ENCODE measurements at regions not wholly inside any gene's neighbourhood (a gene's known extent, or its start where the extent isn't known, plus 50 kb on each side); places are given as distances from the start of the nearest gene placed in this dataset.

- in situ Hi-C loops (cut with MboI; ENCODE audit: low pct_unique_long_range_greater_than_20kb, low sequenced_read_pairs) = no loop called here
- no peak for DNase-seq
These were observed 270.7 kb upstream of the TFAP2D start for GRCh38 chr6:50442531-50443040.

- DNase-seq = no peak
- in situ Hi-C loops (cut with MboI; ENCODE audit: low pct_unique_long_range_greater_than_20kb, low sequenced_read_pairs) = no loop called here
These were observed 270.2 kb upstream of the TFAP2D start for GRCh38 chr6:50443144-50443543.

GRCh38 chr6:50449128-50449527 lies 264.2 kb upstream of the TFAP2D start:
- DNase-seq = no peak
- in situ Hi-C loops (cut with MboI; ENCODE audit: low pct_unique_long_range_greater_than_20kb, low sequenced_read_pairs) = no loop called here

- in situ Hi-C loops (cut with MboI; ENCODE audit: low pct_unique_long_range_greater_than_20kb, low sequenced_read_pairs) = no loop called here
- DNase-seq = no peak
These were observed 261.4 kb upstream of the TFAP2D start for GRCh38 chr6:50451826-50452400.

GRCh38 chr6:50455029-50455428 lies 258.3 kb upstream of the TFAP2D start:
- in situ Hi-C loops (cut with MboI; ENCODE audit: low pct_unique_long_range_greater_than_20kb, low sequenced_read_pairs) = no loop called here
- DNase-seq = no peak

GRCh38 chr6:50457351-50457750 lies 256.0 kb upstream of the TFAP2D start:
- in situ Hi-C loops (cut with MboI; ENCODE audit: low pct_unique_long_range_greater_than_20kb, low sequenced_read_pairs) = no loop called here
- DNase-seq = no peak

- DNase-seq = no peak
- in situ Hi-C loops (cut with MboI; ENCODE audit: low pct_unique_long_range_greater_than_20kb, low sequenced_read_pairs) = no loop called here
These were observed 251.6 kb upstream of the TFAP2D start for GRCh38 chr6:50461696-50462095.

- DNase-seq = no peak
- in situ Hi-C loops (cut with MboI; ENCODE audit: low pct_unique_long_range_greater_than_20kb, low sequenced_read_pairs) = no loop called here
These were observed 249.4 kb upstream of the TFAP2D start for GRCh38 chr6:50463931-50464330.

GRCh38 chr6:50467931-50468330 lies 245.4 kb upstream of the TFAP2D start:
- in situ Hi-C loops (cut with MboI; ENCODE audit: low pct_unique_long_range_greater_than_20kb, low sequenced_read_pairs) = no loop called here
- no peak for DNase-seq

- in situ Hi-C loops (cut with MboI; ENCODE audit: low pct_unique_long_range_greater_than_20kb, low sequenced_read_pairs) = no loop called here
- DNase-seq = no peak
These were observed 242.3 kb upstream of the TFAP2D start for GRCh38 chr6:50471041-50471440.

- in situ Hi-C loops (cut with MboI; ENCODE audit: low pct_unique_long_range_greater_than_20kb, low sequenced_read_pairs) = no loop called here
- no peak for DNase-seq
These were observed 203.0 kb upstream of the TFAP2D start for GRCh38 chr6:50510361-50510760.

- in situ Hi-C loops (cut with MboI; ENCODE audit: low pct_unique_long_range_greater_than_20kb, low sequenced_read_pairs) = no loop called here
- no peak for DNase-seq
These were observed 192.7 kb upstream of the TFAP2D start for GRCh38 chr6:50520326-50521266.

GRCh38 chr6:50524341-50524740 lies 189.0 kb upstream of the TFAP2D start:
- in situ Hi-C loops (cut with MboI; ENCODE audit: low pct_unique_long_range_greater_than_20kb, low sequenced_read_pairs) = no loop called here
- DNase-seq = no peak

GRCh38 chr6:50527985-50528384 lies 185.3 kb upstream of the TFAP2D start:
- in situ Hi-C loops (cut with MboI; ENCODE audit: low pct_unique_long_range_greater_than_20kb, low sequenced_read_pairs) = no loop called here
- DNase-seq = no peak

GRCh38 chr6:50539447-50539846 lies 173.9 kb upstream of the TFAP2D start:
- in situ Hi-C loops (cut with MboI; ENCODE audit: low pct_unique_long_range_greater_than_20kb, low sequenced_read_pairs) = no loop called here
- DNase-seq = no peak

GRCh38 chr6:50541941-50542340 lies 171.4 kb upstream of the TFAP2D start:
- in situ Hi-C loops (cut with MboI; ENCODE audit: low pct_unique_long_range_greater_than_20kb, low sequenced_read_pairs) = no loop called here
- DNase-seq = no peak

GRCh38 chr6:50543666-50544065 lies 169.7 kb upstream of the TFAP2D start:
- in situ Hi-C loops (cut with MboI; ENCODE audit: low pct_unique_long_range_greater_than_20kb, low sequenced_read_pairs) = no loop called here

GRCh38 chr6:50549026-50549425 lies 164.3 kb upstream of the TFAP2D start:
- in situ Hi-C loops (cut with MboI; ENCODE audit: low pct_unique_long_range_greater_than_20kb, low sequenced_read_pairs) = no loop called here
- DNase-seq = no peak

More at GRCh38 chr6:50543666-50544065, 169.7 kb upstream of the TFAP2D start:
- no peak for DNase-seq

- DNase-seq = no peak
- in situ Hi-C loops (cut with MboI; ENCODE audit: low pct_unique_long_range_greater_than_20kb, low sequenced_read_pairs) = no loop called here
These were observed 163.9 kb upstream of the TFAP2D start for GRCh38 chr6:50549475-50549874.

GRCh38 chr6:50555982-50556381 lies 157.3 kb upstream of the TFAP2D start:
- in situ Hi-C loops (cut with MboI; ENCODE audit: low pct_unique_long_range_greater_than_20kb, low sequenced_read_pairs) = no loop called here
- no peak for DNase-seq

Data from KBM-7 (cell line).